GM04503 (cell line): ENCODE measurements at regions not wholly inside any gene's neighbourhood (a gene's known extent, or its start where the extent isn't known, plus 50 kb on each side); places are given as distances from the start of the nearest gene placed in this dataset.

Experiments
- DNase-seq: peaks from one replicate; pipeline ENCODE4 v3.0.0-alpha.2; 2012; ENCODE audit warnings: low read depth

DNA sequence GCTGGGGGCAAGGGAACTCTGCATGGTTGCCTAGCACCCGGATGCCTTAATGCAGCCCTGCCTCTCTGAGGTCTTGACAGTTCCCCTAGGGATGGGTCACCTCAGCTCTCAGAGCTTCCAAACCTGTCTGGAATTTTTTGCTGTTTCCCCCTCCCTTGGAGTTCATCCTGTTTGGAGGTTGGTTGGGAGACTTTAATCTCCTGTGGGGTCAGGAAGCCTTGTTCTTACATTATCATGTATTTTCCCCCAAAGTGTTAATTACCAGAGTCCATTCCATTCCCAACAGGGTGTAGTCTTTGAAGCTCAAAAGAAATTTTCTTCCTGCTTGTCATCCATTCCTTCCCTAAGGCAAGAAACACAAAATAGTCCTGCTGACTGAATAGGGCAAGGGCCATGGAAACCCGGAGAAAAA, 150.3 kb upstream of the SPRY4 start:
- no peak for DNase-seq

GRCh38 chr5:142474431-142475094, 149.7 kb upstream of the SPRY4 start:
- no peak for DNase-seq

DNA sequence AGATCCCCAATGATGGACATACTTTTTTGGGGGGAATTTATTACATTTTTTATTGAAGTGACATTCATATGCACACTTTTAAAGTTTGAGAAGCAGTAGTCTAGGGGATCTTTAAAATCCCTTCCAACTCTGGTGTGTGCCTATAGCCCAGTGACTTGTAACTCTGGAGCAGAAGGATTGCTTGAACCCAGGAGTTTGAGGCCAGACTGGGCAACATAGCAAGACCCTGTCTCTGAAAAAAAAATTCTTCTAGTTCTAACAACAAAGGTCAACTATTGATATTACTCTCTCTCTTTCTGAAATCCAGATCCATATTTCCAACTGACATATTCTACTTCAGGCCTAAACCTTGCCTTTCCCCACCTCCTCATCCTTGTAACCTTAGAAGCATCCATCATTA, 148.2 kb upstream of the SPRY4 start:
- no peak for DNase-seq

GRCh38 chr5:142472306-142472951, 147.6 kb upstream of the SPRY4 start:
- DNase-seq, result peak; percentile 60

DNA sequence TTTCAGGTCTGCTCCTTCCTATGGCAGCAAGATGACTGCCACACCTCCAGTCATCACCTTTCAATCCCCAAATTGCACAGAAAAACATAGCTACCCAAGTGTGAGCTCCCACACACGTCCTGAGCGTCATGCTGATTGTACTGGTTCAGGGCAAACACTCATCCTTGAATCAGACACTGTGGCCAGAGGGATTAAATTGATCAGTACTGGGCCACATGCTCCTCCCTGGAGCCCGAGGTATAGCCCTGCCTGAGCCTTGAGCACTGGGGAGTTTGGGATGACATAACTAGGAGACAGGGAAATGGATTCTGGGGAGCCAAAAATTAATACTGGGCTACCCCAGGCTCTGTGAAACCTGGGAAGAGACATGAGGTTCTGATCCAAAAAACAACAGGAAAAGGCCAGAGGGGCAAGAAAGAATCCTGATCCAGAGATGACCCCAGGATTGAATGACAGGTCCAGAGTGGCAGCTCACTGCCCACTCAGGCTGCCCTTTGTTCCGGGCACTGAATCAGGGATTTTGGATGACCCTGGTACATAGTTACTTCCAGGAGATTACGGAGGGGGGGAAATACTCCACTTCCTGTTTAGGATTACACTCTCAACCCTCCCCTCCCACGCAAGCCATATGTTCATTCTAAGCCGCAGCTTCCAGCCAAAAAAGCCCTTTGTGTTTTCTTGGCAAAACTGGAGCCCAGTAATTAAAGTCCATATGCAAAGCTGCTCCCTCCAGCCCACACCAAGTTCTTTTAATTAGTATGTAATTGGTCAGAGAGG, 141.6 kb upstream of the SPRY4 start:
- no peak for DNase-seq

- no peak for DNase-seq
These were observed 140.7 kb upstream of the SPRY4 start for GRCh38 chr5:142465476-142465875.

DNA sequence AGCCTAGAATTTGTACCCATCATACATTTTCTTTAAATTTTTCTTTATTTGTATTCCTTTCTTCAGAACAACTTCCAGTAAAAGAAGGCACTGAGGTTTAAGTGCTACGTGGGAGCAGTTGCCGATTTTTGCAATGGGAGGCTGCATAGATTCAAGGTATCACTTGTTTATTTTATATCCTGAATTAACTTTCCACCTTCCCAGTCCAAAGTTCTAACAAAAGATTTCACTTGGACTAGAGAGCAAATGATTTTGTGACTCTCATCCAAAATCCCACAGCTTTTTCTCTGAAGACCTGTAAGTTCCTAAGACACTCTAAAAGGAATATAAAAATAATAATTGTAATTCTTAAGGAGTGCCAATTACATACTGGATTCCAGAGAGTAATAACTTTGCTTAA, 139.1 kb upstream of the SPRY4 start:
- no peak for DNase-seq

DNA sequence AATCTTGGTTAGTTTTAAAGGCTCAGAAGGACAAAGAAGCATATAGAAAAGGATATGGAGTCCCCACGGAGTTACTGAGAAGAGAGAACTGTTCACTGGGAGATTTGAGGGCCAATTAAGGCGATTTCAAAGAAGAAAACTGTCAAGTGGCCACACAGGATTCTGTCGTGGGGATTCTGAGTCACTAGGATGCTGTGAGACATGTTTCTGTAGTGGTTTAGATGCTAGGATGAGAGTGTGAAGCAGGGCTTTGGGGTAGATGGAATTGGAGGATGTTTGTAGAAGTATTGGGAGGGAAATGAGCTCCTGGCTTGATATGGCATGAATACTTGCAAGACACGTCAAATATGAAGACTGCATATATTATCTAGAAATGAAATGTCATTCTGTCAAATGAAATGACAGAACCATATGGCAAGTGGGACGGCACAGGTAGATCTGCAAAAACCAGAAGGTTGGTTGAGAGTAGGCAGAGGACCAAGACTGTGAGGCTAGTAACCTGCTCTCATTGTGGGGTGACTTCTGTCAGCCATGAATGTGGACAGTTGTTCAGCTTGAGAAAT, 136.3 kb upstream of the SPRY4 start:
- no peak for DNase-seq

DNA sequence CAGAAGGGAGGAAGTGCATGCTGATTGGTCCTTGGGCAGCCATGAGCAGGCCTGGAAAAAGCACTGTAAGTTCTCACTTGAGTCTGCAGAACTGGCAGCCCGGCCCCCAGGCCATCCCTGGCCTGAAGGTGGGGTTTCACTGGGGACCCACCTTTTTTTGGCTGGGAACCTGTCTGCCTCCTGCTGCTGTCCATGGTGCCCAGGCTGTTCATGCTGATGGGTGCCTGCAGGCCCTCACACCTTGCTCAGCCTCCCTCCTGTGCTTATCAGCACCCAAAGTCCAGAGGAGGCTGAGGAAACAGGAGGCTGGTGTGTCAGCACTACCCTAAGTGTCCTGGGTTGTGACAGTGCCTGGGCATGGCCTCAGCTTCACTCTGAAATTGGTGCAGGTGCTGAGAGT, 134.4 kb upstream of the SPRY4 start:
- DNase-seq, result no peak

GRCh38 chr5:142455856-142456255, 131.0 kb upstream of the SPRY4 start:
- no peak for DNase-seq

- DNase-seq, result no peak
These were observed 129.1 kb upstream of the SPRY4 start for GRCh38 chr5:142453932-142454331.

GRCh38 chr5:142450419-142450818, 125.6 kb upstream of the SPRY4 start:
- no peak for DNase-seq

DNA sequence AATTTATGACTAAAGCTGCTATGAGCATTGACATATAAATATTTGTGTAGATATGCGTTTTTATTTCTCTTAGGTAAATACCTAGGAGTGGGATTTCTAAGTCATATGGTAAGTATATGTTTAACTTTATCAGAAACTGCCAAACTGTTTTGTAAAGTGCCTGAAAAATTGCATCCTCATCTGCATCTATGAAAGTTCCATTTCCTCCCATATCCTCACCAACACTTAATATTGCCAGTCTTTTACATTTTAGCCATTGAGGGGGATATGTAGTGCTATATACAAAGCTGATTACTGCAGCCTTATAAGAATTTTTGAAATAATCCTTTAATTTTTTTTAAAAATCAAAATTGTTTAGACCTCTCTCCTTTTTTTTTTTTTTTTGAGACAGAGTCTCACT, 123.1 kb upstream of the SPRY4 start:
- DNase-seq, result no peak

DNA sequence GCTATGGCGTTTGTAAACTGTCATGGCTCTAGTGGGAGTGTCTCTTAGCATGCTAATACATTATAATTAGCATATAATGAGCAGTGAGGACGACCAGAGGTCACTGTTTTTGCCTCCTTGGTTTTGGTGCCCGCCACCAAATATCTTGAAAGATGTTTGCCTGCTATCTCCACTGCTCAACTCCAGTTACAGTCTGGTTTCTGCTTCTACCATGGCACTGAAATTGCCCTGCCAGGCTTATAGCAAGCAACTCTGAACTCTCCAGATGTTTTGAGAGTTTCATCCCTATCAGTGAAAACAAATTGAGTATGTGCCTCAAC, 122.1 kb upstream of the SPRY4 start:
- no peak for DNase-seq

- no peak for DNase-seq
These were observed 121.5 kb upstream of the SPRY4 start for GRCh38 chr5:142446131-142446959.

GRCh38 chr5:142445266-142445665, 120.4 kb upstream of the SPRY4 start:
- no peak for DNase-seq

GRCh38 chr5:142441616-142442015, 116.8 kb upstream of the SPRY4 start:
- no peak for DNase-seq

GRCh38 chr5:142439207-142439860, 114.5 kb upstream of the SPRY4 start:
- no peak for DNase-seq

- no peak for DNase-seq
These were observed 113.8 kb upstream of the SPRY4 start for GRCh38 chr5:142438573-142438972.

- DNase-seq, result no peak
These were observed 112.7 kb upstream of the SPRY4 start for GRCh38 chr5:142437563-142437962.

- no peak for DNase-seq
These were observed 110.7 kb upstream of the SPRY4 start for GRCh38 chr5:142435410-142436115.
